Mesendoderm (in vitro differentiated cells): ENCODE measurements at regions not wholly inside any gene's neighbourhood (a gene's known extent, or its start where the extent isn't known, plus 50 kb on each side); places are given as distances from the start of the nearest gene placed in this dataset.

Experiments used
- DNase-seq: peaks from one replicate; pipeline ENCODE4 v3.0.0; 2013
- H2AK5ac ChIP-seq: 2 replicates; pipeline ENCODE4 v1.6.1; 2013; ENCODE audit warnings: low read length, inconsistent platforms
- H2BK120ac ChIP-seq: 2 replicates; pipeline ENCODE4 v1.6.1; 2013; ENCODE audit warnings: low read depth, mild to moderate bottlenecking, low read length, moderate library complexity, mixed read lengths
- H2BK15ac ChIP-seq: replicated peaks from 2 replicates; pipeline ENCODE4 v1.6.1; 2013; ENCODE audit warnings: low read depth, mild to moderate bottlenecking, moderate library complexity
- H2BK5ac ChIP-seq: 2 replicates; pipeline ENCODE4 v1.6.1; 2013; ENCODE audit warnings: low read length, inconsistent platforms
- H3K18ac ChIP-seq: 2 replicates; pipeline ENCODE4 v1.6.1; 2013; ENCODE audit warnings: mild to moderate bottlenecking, low read length, mixed read lengths
- H3K23ac ChIP-seq: one replicate; pipeline ENCODE4 v1.6.1; 2013; ENCODE audit warnings: low read length
- H3K27ac ChIP-seq: 2 replicates; pipeline ENCODE4 v1.5.1; 2013; ENCODE audit warnings: low read depth, mild to moderate bottlenecking, inconsistent platforms, low read length, moderate library complexity
- H3K27me3 ChIP-seq: 2 replicates; pipeline ENCODE4 v1.6.1; 2013; ENCODE audit warnings: low read length, control low read depth, mild to moderate bottlenecking, inconsistent platforms; ENCODE audit not compliant: insufficient read depth, poor library complexity
- H3K36me3 ChIP-seq: 2 replicates; pipeline ENCODE4 v1.6.1; 2013; ENCODE audit warnings: low read length, inconsistent platforms; ENCODE audit not compliant: control insufficient read depth, insufficient read depth
- H3K4ac ChIP-seq: one replicate; pipeline ENCODE4 v1.6.1; 2013; ENCODE audit warnings: low read depth, mild to moderate bottlenecking, low read length, moderate library complexity
- H3K4me1 ChIP-seq: 2 replicates; pipeline ENCODE4 v1.6.1; 2013; ENCODE audit warnings: low read depth, low read length, inconsistent platforms; ENCODE audit not compliant: control insufficient read depth
- H3K4me2 ChIP-seq: 2 replicates; pipeline ENCODE4 v1.6.1; 2013; ENCODE audit warnings: low read length
- H3K4me3 ChIP-seq: 2 replicates; pipeline ENCODE4 v1.5.1; 2013; ENCODE audit warnings: mild to moderate bottlenecking, low read length
- H3K56ac ChIP-seq: one replicate; pipeline ENCODE4 v1.6.1; 2013; ENCODE audit warnings: low read length
- H3K79me1 ChIP-seq: 2 replicates; pipeline ENCODE4 v1.6.1; 2013; ENCODE audit warnings: low read length, inconsistent platforms
- H3K79me2 ChIP-seq: 2 replicates; pipeline ENCODE4 v1.6.1; 2013; ENCODE audit warnings: mild to moderate bottlenecking, low read length; ENCODE audit not compliant: control insufficient read depth, insufficient read depth
- H3K9ac ChIP-seq: 2 replicates; pipeline ENCODE4 v1.6.1; 2013; ENCODE audit warnings: low read length, inconsistent platforms
- H4K5ac ChIP-seq: one replicate; pipeline ENCODE4 v1.6.1; 2013; ENCODE audit warnings: low read length
- H4K8ac ChIP-seq: one replicate; pipeline ENCODE4 v1.6.1; 2013; ENCODE audit warnings: low read depth, mild to moderate bottlenecking, control low read depth, low read length, moderate library complexity
- WGBS: extraction: QIAGEN DNeasy Blood & Tissue Kit; methylation state at CpG from one replicate; pipeline ENCODE4 v1.1.7; 2013; ENCODE audit warnings: low lambda C conversion rate, missing lambda C conversion rate; ENCODE audit not compliant: insufficient coverage; ENCODE audit errors: extremely low coverage; 5-methylcytosine and 5-hydroxymethylcytosine counted together

DNA sequence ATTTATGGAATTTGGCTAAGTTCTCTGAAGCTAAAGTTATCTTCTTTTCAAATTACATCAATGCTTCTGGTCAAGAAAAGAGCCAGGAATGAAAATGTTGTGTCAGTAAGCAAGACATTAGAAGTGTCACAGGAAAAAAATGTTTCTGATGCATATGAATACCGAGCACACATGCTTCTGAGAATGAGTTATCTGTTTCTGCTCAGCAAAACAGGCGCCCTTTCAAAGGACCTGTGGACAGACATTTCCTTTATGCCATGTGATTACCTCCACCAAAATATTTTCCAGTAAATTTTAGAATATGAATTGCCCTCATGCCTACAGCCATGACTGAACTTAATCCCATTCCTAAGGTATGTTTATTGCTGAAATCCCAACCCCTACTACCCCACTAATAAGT lies 55.4 kb upstream of the RNF180 start:
- no peak for DNase-seq
- H4K8ac ChIP-seq: no peak overlapping the region
- H3K9ac ChIP-seq: no peak overlapping the region
- no CpG with 5 or more reads among the region's 2 CpGs for WGBS
- H2BK15ac ChIP-seq: no peak overlapping the region
- H3K27ac ChIP-seq: no peak overlapping the region
- H3K79me1 ChIP-seq: no peaks in the 10 kb centered on the region
- no peak overlapping the region for H3K56ac ChIP-seq
- no peak overlapping the region for H3K4me3 ChIP-seq
- H3K36me3 ChIP-seq: no peaks in the 10 kb centered on the region
- no peaks in the 10 kb centered on the region for H3K79me2 ChIP-seq
- H4K5ac ChIP-seq: no peak overlapping the region
- H2AK5ac ChIP-seq: no peak overlapping the region
- H3K4me2 ChIP-seq: no peak overlapping the region
- no peak overlapping the region for H3K23ac ChIP-seq
- H3K4ac ChIP-seq: no peak overlapping the region
- H3K27me3 ChIP-seq: no peaks in the 10 kb centered on the region
- no peak overlapping the region for H3K18ac ChIP-seq
- H3K4me1 ChIP-seq: no peaks in the 10 kb centered on the region
- no peak overlapping the region for H2BK5ac ChIP-seq
- no peak overlapping the region for H2BK120ac ChIP-seq

DNA sequence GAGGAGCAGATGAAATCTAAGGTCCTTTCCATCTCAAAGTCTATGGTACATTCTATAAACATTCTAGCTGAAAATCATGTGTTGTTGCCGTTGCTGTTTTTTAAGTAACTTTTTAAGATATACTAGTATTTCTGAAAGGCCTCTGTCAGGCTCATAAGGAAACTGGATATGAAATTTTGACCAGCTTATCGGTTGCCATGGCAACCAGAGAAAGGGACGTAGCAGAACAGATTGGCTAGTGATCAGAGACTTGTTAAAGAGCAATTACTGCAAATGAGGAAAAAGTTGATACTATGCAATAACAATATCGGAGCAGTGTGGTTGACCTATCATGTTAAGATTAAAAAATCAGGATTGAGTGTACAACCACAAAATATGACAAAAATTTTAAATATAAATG lies 57.0 kb upstream of the RNF180 start:
- Histone ChIP-seq H3K4me2 (no peak overlapping the region), H3K27me3 (no peaks in the 10 kb centered on the region), H3K4me3 (no peak overlapping the region), H3K27ac (no peak overlapping the region), H3K56ac (no peak overlapping the region), H2AK5ac (no peak overlapping the region), H2BK5ac (no peak overlapping the region), H2BK120ac (no peak overlapping the region), H3K4me1 (no peaks in the 10 kb centered on the region), H3K79me2 (no peaks in the 10 kb centered on the region), H3K4ac (no peak overlapping the region), H3K18ac (no peak overlapping the region), H3K79me1 (no peaks in the 10 kb centered on the region), H3K23ac (no peak overlapping the region), H4K5ac (no peak overlapping the region), H3K9ac (no peak overlapping the region), H3K36me3 (no peaks in the 10 kb centered on the region), H2BK15ac (no peak overlapping the region), H4K8ac (no peak overlapping the region)
- DNase-seq: no peak
- WGBS: no CpG with 5 or more reads among the region's 4 CpGs

GRCh38 chr5:64100203-64100602 lies 65.4 kb upstream of the RNF180 start:
- Histone ChIP-seq H3K4me3 (no peak overlapping the region), H3K27me3 (no peaks in the 10 kb centered on the region), H2BK5ac (no peak overlapping the region), H3K9ac (no peak overlapping the region), H2AK5ac (no peak overlapping the region), H3K79me1 (no peaks in the 10 kb centered on the region), H3K23ac (no peak overlapping the region), H3K4ac (no peak overlapping the region), H3K79me2 (no peaks in the 10 kb centered on the region), H3K4me1 (no peaks in the 10 kb centered on the region), H3K27ac (no peak overlapping the region), H3K4me2 (no peak overlapping the region), H3K18ac (no peak overlapping the region), H3K56ac (no peak overlapping the region), H2BK120ac (no peak overlapping the region), H2BK15ac (no peak overlapping the region), H4K5ac (no peak overlapping the region), H4K8ac (no peak overlapping the region), H3K36me3 (no peaks in the 10 kb centered on the region)
- no peak for DNase-seq
- no CpG with 5 or more reads among the region's 1 CpG for WGBS

DNA sequence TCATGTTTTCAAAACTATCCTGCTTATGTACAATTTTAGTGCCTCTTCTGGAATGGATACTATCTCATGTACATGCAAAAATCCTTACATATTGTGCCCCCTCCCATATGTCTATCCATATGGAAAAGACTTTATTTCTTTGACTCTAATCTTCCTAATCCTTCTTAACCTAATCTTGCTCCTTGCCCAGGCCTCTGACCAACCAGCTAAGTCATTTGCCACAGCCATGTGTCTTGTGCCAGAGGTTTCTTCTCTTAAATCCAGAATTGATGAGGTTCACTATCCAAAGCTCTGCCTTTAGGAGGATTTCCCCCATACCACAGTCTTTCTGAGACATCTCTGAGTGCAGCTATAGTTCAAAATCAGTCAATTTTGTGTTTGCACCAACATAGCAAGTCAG lies 68.9 kb upstream of the RNF180 start:
- Histone ChIP-seq H3K4me2 (no peak overlapping the region), H2BK15ac (no peak overlapping the region), H3K56ac (no peak overlapping the region), H2BK5ac (no peak overlapping the region), H3K9ac (no peak overlapping the region), H2BK120ac (no peak overlapping the region), H3K27ac (no peak overlapping the region), H4K8ac (no peak overlapping the region), H3K36me3 (no peaks in the 10 kb centered on the region), H3K4me1 (no peaks in the 10 kb centered on the region), H3K27me3 (no peaks in the 10 kb centered on the region), H3K23ac (no peak overlapping the region), H3K18ac (no peak overlapping the region), H3K4ac (no peak overlapping the region), H3K79me2 (no peaks in the 10 kb centered on the region), H3K79me1 (no peaks in the 10 kb centered on the region), H2AK5ac (no peak overlapping the region), H4K5ac (no peak overlapping the region), H3K4me3 (no peak overlapping the region)
- no peak for DNase-seq

- Histone ChIP-seq H3K56ac (no peak overlapping the region), H3K4ac (no peak overlapping the region), H3K4me3 (no peak overlapping the region), H3K79me1 (no peaks in the 10 kb centered on the region), H3K23ac (no peak overlapping the region), H3K79me2 (no peaks in the 10 kb centered on the region), H3K9ac (no peak overlapping the region), H4K5ac (no peak overlapping the region), H4K8ac (no peak overlapping the region), H2AK5ac (no peak overlapping the region), H3K36me3 (no peaks in the 10 kb centered on the region), H2BK120ac (no peak overlapping the region), H3K18ac (no peak overlapping the region), H3K27me3 (no peaks in the 10 kb centered on the region), H2BK15ac (no peak overlapping the region), H3K4me1 (no peaks in the 10 kb centered on the region), H2BK5ac (no peak overlapping the region), H3K27ac (no peak overlapping the region), H3K4me2 (no peak overlapping the region)
- WGBS: no CpG with 5 or more reads among the region's 8 CpGs
- DNase-seq: no peak
Observed at GRCh38 chr5:64077589-64077988, 88.1 kb upstream of the RNF180 start.

DNA sequence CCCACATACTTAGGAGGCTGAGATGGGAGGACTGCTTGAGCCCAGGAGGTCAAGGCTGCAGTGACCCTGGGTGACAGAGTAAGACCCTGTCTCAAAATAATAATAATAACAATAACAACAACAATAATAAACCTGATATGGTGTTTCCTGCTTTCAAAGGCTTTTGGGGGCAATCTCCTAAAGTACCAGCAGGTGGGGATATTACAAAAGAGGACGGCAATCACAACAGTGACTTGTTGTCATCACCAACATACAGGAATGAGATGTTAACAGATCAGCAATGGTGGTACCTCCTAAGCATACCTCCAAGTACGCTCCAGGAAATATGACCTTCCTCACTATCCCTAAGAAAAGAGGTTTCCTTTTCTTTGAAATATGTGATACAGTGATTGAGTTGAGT lies 91.1 kb upstream of the RNF180 start:
- Histone ChIP-seq H3K27me3 (no peaks in the 10 kb centered on the region), H3K23ac (no peak overlapping the region)
- peak; percentile 79 for DNase-seq

More for the DNA sequence above, 91.1 kb upstream of the RNF180 start:
- H3K9ac ChIP-seq: no peak overlapping the region
- no peaks in the 10 kb centered on the region for H3K79me2 ChIP-seq
- H2BK5ac ChIP-seq: no peak overlapping the region
- H3K4me2 ChIP-seq: no peak overlapping the region
- no peak overlapping the region for H2BK120ac ChIP-seq
- H4K8ac ChIP-seq: no peak overlapping the region
- H3K18ac ChIP-seq: no peak overlapping the region
- no CpG with 5 or more reads among the region's 2 CpGs for WGBS
- H3K27ac ChIP-seq: no peak overlapping the region
- H3K79me1 ChIP-seq: no peaks in the 10 kb centered on the region
- H2AK5ac ChIP-seq: no peak overlapping the region
- no peak overlapping the region for H3K56ac ChIP-seq
- no peak overlapping the region for H4K5ac ChIP-seq
- no peak overlapping the region for H3K4ac ChIP-seq
- H3K36me3 ChIP-seq: no peaks in the 10 kb centered on the region
- no peak overlapping the region for H2BK15ac ChIP-seq
- H3K4me3 ChIP-seq: no peak overlapping the region
- no peaks in the 10 kb centered on the region for H3K4me1 ChIP-seq
